DMS153 treated with DMSO at 0.1 percent for 48 hours (cell line): ENCODE measurements at regions not wholly inside any gene's neighbourhood (a gene's known extent, or its start where the extent isn't known, plus 50 kb on each side); places are given as distances from the start of the nearest gene placed in this dataset.

Experiments used
- DNase-seq: peaks from one replicate; lab custom pipeline; 2025; ENCODE audit not compliant: unreplicated experiment; lab: John Stamatoyannopoulos, UW

GRCh38 chr2:222146488-222146887, 152.3 kb downstream of the PAX3 start:
- no peak for DNase-seq

GRCh38 chr2:222142027-222142426, 156.8 kb downstream of the PAX3 start:
- no peak for DNase-seq

DNA sequence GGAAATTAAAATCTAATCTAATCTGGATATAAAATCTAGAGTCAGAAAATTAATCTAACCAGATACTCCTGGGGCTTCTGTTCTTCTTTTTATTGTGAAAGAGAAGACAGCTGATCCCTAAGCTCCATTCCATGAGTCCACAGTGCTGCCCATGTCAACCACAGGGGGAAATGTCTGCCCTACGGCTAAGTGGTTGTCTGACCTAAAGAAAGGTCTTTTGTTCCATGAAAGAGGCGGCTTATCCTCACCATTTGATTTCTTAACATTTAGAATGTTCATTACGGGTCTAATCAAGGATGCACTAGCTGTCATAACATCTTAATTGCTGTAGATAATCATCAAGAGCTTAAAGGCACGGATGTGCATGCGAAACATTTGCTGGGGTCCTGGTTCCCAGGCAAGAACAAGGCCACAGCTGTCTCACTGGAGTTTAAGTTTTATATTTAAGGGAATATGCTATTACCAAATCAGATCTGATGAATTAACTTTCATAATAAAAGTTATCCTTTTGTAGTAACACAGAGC, 162.6 kb downstream of the PAX3 start:
- DNase-seq, result no peak

GRCh38 chr2:222134654-222135053, 164.1 kb downstream of the PAX3 start:
- no peak for DNase-seq

DNA sequence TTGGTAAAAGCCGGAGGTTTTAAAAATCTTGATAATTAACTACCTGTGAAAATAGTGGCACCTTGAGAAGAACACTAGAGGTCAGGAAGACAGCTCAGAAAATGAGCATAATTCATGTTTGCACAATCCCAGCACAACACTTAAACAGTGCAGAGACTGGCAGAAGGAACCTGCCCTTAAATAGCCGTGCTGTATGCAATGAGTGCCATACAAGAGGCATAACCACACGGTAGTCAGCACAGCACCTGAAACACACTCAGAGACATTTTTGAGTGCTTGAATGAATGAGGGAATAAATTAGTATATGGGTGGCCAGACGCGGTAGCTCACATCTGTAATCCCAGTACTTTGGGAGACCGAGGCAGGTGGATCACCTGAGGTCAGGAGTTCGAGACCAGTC, 164.9 kb downstream of the PAX3 start:
- DNase-seq, result no peak

DNA sequence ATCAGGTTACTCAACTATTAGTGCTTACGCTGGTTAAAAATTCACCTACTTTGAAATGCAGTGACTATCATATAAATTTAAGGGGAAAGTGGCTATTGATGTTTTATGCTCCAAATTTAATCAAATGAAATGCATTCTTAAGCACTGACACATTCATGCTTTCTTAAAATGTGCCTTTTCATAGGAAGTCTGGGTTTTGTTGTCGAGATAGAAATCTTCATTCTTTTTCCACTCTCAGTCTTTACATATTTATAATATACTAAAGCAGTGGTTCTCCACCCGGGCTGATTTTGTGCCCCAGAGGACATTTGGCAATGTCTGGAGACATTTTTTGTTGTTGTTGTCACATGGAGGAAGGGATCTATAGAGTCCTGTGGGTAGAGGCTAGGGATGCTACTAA, 167.9 kb downstream of the PAX3 start:
- no peak for DNase-seq

- DNase-seq, result no peak
These were observed 171.1 kb downstream of the PAX3 start for GRCh38 chr2:222127660-222128059.

GRCh38 chr2:222120933-222121332, 177.9 kb downstream of the PAX3 start:
- no peak for DNase-seq

- DNase-seq, result no peak
These were observed 183.5 kb downstream of the PAX3 start for GRCh38 chr2:222115296-222115695.

DNA sequence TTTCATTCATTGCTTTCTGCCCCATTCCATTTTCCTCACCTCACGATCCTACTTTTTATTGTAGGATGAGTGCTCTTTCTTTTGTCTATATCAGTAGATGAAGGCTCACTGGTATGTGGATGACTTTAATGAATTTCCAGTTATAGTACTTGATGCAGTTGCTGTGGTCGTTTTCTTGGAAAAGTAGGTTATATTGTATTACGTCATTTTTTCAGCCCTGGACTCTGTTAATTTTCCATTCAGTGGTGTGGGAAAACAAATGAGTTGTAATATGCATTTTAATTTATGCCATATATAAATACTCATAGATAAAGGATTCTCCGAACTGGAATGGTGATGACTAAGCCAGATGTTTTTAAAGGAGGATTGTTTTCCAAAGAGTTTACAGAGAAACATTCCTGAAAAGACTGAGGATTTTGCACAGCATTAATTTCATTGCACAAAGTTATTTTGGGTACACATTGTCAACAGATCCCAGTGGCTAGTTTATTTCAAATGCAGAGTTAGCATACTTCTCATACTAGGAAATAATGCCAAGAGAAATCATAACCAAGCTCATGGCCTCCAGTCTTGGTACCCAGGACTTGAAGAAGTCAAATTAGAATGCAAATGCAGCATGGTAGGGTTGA, 189.7 kb downstream of the PAX3 start:
- DNase-seq, result no peak

DNA sequence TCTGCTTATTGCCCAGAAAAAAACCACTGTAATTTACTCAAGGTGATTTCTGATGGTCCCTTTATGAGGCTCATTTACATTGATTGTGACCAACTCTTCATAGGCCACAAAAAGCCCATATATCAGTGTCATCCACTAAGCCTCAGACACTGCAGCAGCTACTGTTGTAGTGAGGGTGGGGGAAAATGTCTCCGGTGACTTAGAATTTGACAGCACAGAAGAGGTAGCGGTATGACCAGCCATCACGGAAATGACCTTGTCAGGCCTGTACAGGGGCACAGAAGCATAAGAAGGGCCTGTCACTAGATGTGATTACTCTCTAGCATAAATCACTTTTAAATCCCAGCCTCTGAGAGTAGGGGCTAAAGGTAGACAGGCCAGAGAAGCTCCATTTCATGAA, 190.3 kb downstream of the PAX3 start:
- no peak for DNase-seq

DNA sequence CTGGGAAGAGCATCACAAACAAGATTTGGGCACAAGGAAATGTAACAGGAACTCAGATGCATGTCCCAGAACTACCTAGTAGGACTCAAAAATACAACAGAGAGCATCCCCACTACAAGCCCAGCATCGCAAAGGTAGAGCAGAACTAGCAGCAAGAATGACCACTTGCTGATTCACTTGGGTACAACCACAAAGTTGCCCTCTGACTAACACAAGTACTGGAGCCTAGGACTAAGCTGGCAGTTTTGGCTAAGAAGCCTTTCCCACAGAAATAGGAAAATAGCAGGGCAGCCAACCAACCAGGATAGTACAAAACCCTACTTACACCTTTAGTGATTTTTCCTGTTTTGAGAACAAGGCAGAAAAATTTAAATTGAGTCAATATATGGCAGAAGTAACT, 193.8 kb downstream of the PAX3 start:
- no peak for DNase-seq

- no peak for DNase-seq
These were observed 196.0 kb downstream of the PAX3 start for GRCh38 chr2:222102575-222103349.

GRCh38 chr2:222100704-222101699, 197.8 kb downstream of the PAX3 start:
- no peak for DNase-seq

DNA sequence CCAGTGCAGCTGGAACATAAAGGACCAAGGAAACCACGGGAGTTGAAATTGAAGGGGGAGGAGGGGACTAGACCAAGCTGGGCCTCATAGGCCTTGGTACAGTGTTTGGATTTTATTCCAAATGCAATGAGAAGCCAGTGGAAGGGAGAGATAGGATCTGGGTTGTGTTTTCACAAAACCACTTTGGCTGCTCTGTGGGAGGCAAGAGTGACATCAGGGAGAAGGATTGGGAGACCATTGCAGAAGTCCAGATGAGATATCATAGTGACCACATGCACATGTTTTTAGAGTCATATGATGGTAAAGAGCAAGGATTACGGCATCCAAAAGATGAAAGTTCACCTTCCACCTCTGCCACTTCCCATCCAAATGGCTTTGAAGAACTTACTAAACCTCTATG, 210.2 kb downstream of the PAX3 start:
- no peak for DNase-seq

GRCh38 chr2:222087998-222088397, 210.8 kb downstream of the PAX3 start:
- no peak for DNase-seq

DNA sequence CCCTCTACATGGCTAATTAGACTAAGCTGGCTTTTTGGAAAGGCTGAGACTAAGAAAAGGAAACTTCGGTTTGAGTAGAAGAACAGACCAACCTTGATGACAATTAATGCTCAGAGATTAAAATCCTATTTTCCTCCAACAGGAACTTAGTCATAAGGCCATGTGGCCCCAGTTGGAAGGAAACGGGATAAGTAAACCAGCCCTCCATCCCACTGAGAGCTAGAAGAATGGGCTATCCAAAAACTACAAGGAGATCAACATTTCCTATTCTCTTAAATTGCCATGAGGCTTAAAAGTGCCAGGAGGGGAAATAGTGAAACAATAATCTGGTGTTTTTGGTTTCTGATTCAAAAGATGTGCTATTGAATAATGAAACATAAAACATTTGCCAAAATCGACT, 216.6 kb downstream of the PAX3 start:
- DNase-seq, result no peak

DNA sequence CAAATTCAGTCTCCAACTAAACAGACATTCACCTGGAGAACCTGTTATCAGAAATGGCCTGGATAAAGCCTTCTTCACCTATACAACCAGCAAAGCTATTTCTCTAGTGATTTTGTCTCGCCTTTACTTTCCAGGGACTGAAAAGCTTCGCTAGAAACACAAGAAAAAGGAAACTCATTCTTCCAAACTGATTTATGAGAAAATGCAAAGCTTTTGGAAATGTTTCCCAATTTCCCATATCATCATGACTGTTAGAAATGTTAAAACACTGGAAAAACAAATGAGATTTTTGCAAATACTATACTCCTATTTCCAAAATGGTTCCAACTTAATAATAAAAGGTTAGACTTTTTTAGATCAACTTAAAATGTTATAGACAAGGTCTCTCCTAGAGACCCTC, 218.7 kb downstream of the PAX3 start:
- no peak for DNase-seq

DNA sequence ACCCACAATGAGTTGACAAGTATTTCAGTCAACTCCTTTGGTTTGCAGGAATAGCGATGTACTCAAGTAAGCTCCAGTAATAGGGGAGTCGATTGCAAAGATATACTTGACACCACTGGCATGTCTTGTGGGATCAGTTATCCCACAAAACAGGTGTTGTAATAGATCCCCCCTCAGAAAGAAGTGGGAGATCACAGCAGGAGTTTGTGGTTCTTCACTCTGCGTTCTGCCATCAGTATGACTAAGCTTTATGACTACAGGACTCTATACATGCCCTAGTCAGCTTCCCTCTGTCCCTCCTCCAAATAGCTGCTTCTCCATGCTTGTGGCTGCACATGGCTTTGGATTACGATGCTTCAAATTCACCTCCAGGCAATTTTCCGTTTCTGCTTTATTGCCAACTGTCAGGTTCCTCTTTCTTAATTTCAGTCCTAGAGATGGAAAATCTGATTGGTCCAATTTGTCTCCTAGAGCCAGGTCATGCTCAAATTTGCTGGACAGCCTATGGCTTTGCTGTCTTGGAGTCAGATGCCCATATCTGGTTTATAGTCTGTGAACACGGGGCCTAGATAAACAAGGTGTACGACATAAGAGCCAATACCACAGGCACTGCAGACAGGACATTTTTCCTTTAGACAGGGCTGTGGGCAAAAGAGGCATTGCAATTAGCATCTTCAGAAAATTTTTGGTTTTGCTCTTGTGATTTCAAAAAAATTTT, 221.7 kb downstream of the PAX3 start:
- no peak for DNase-seq

DNA sequence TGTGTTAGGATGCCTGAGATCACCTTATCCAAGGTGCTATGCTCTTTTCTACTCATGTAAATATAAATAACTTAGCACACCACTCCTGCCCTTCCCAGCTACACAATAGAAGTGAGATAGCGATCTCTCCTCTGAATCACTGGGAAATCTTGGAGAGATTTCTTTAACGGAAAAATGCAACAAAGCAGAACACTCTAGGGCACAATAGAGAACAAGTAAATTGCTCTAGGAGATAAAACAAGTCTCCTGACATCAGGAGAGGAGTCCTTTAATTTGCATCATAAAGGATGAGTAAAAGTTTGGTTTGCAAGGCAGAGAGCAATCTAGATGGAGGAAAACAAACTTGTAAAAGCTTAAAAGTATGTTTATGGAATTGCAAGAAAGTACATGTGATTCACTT, 224.1 kb downstream of the PAX3 start:
- DNase-seq, result no peak

DNA sequence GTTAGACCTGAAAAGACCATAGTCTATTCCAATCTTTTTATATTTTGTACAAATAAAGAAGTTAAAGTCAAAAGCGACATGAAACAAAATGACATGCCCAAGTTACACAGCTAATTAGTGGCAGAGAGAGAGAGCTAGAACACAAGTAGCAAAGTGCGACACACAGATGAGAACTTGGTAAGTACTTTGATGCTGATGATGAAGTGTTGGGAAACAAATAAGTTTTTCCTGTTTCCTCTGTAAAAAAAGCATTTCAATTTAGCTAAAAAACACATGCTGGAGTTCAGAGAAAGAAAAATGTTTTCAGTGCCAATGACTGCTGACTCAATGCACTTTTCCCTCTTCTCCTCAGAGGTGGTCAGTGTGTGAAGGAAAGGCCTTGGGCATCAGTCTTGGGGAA, 226.9 kb downstream of the PAX3 start:
- no peak for DNase-seq
